ENCODE measurements at regions not wholly inside any gene's neighbourhood (a gene's known extent, or its start where the extent isn't known, plus 50 kb on each side); places are given as distances from the start of the nearest gene placed in this dataset.

- no peak overlapping the region for H3K4me3 ChIP-seq
- peaks cover 7% of the 10 kb centered on the region for H3K27me3 ChIP-seq
- no peak overlapping the region for H3K27ac ChIP-seq
- no peaks in the 10 kb centered on the region for H3K36me3 ChIP-seq
- no peaks in the 10 kb centered on the region for H3K9me3 ChIP-seq
- H3K4me1 ChIP-seq: peaks cover 4% of the 10 kb centered on the region
- TF ChIP-seq CTCF (IDR thresholded peaks at IDR 0.05): no peak
- ATAC-seq (no peak), DNase-seq (no peak)
- intact Hi-C loops (cut with DNase I): no loop called here
Measured at GRCh38 chr10:2924431-2924830, 142.9 kb upstream of the PFKP start.

DNA sequence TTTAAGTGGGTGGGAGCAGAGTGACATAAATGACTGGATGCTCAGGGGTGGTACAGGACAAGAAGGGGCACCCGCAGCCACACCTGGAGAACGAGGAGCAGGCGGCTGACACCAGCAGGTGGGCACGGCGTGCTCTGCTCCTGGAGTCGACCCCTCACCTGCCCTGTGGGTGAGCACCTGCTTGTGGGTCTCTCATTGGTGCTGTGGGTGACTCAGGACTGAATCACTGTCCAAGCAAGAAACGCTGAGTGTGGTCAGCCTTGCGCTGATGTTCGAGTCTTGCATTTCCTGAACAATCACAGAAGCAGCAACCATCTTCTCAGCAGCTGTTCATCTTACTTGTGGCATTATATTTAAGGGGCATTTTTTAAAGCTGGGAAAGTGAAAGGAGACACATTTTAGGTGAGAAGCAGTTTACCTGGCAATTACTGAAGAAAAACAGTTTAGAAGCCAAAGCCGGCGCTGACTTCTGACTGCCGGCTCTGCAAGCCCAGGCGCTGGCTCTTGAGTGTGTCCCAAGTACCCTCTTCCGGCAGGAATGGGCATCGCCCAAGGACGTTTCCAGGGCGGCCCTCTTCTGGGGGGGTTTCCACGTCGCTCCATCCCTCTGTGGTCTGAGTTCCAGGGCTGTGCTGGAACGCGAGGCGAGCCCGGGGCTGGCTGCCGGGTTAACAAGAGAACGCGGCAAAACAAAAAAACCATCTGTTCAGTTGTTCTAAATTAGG is 145.2 kb upstream of the PFKP start:
- Histone ChIP-seq H3K4me3 (no peak overlapping the region), H3K9me3 (no peaks in the 10 kb centered on the region), H3K27me3 (no peaks in the 10 kb centered on the region), H3K27ac (no peak overlapping the region), H3K4me1 (no peaks in the 10 kb centered on the region), H3K36me3 (no peaks in the 10 kb centered on the region)
- no peak for DNase-seq
- ATAC-seq: no peak
- TF ChIP-seq CTCF (IDR thresholded peaks at IDR 0.05): no peak
- intact Hi-C loops (cut with DNase I): no loop called here

GRCh38 chr10:2920637-2921036 is 146.7 kb upstream of the PFKP start:
- no peaks in the 10 kb centered on the region for H3K9me3 ChIP-seq
- no peak for DNase-seq

DNA sequence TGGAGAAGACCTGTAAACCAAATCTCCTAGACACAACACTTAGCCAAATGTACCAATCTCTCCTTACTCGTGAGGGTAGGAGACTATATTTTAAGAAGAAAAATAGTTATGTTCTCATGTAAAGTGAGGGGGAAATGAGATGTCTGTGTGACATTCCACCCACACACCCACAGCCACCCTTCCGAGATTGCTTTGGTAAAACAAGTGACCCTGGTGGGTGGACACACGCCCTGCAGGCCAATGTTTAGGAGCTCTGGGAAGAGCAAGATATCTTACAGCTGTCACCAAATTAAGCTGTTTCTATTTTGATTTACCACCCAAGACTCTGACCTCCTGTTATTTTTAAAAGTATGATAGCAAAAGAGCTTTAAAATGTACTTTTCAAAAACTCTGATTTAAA is 147.2 kb upstream of the PFKP start:
- Histone ChIP-seq H3K27ac (no peak overlapping the region), H3K9me3 (no peaks in the 10 kb centered on the region), H3K4me3 (no peak overlapping the region), H3K36me3 (no peaks in the 10 kb centered on the region), H3K4me1 (no peaks in the 10 kb centered on the region), H3K27me3 (no peaks in the 10 kb centered on the region)
- DNase-seq: no peak
- TF ChIP-seq CTCF (IDR thresholded peaks at IDR 0.05): no peak
- intact Hi-C loops (cut with DNase I): no loop called here
- ATAC-seq: peak; percentile 57

More at GRCh38 chr10:2920637-2921036, 146.7 kb upstream of the PFKP start:
- TF ChIP-seq CTCF (IDR thresholded peaks at IDR 0.05): no peak
- no peaks in the 10 kb centered on the region for H3K4me1 ChIP-seq
- peak; percentile 35 for ATAC-seq
- intact Hi-C loops (cut with DNase I): no loop called here
- no peaks in the 10 kb centered on the region for H3K36me3 ChIP-seq
- no peak overlapping the region for H3K27ac ChIP-seq
- H3K27me3 ChIP-seq: no peaks in the 10 kb centered on the region
- no peak overlapping the region for H3K4me3 ChIP-seq

GRCh38 chr10:2919016-2919415 is 148.3 kb upstream of the PFKP start:
- no peaks in the 10 kb centered on the region for H3K36me3 ChIP-seq
- ATAC-seq: no peak
- TF ChIP-seq CTCF (IDR thresholded peaks at IDR 0.05): no peak
- H3K9me3 ChIP-seq: no peaks in the 10 kb centered on the region
- H3K4me3 ChIP-seq: no peak overlapping the region
- DNase-seq: no peak
- no peaks in the 10 kb centered on the region for H3K4me1 ChIP-seq
- H3K27ac ChIP-seq: no peak overlapping the region
- H3K27me3 ChIP-seq: no peaks in the 10 kb centered on the region
- intact Hi-C loops (cut with DNase I): no loop called here

- H3K4me1 ChIP-seq: no peaks in the 10 kb centered on the region
- intact Hi-C loops (cut with DNase I): no loop called here
- no peak for TF ChIP-seq CTCF (IDR thresholded peaks at IDR 0.05)
- no peaks in the 10 kb centered on the region for H3K27me3 ChIP-seq
- no peak overlapping the region for H3K27ac ChIP-seq
- no peaks in the 10 kb centered on the region for H3K9me3 ChIP-seq
- DNase-seq: no peak
- H3K36me3 ChIP-seq: no peaks in the 10 kb centered on the region
- ATAC-seq: no peak
- no peak overlapping the region for H3K4me3 ChIP-seq
Measured at GRCh38 chr10:2918489-2918888, 148.9 kb upstream of the PFKP start.

Measured in upper lobe of right lung (tissue), 1 donor.